Right atrium auricular region (tissue), 2 donors: ENCODE measurements at regions not wholly inside any gene's neighbourhood (a gene's known extent, or its start where the extent isn't known, plus 50 kb on each side); places are given as distances from the start of the nearest gene placed in this dataset.
"Not testable (repeated sequence)": the region's sequence is repeated elsewhere in the genome, so short reads cannot be mapped to it uniquely, and the experiment has no call there.

Experiments used
- DNase-seq: peaks from one replicate; pipeline ENCODE4 v3.0.0-alpha.2; 2019; ENCODE audit warnings: low spot score
- H3K27ac ChIP-seq, 2 donors: fragments of 200-600 bp; sonication (generic); 1 replicate in 1 of 2; 2 replicates in 1 of 2; pipeline ENCODE4 v1.5.1; 2016 to 2019
- H3K27me3 ChIP-seq, 2 donors: fragments of 200-600 bp; sonication (generic); one replicate each; pipeline versions ENCODE4 v1.5.1 to v1.6.0; 2017 to 2019
- H3K36me3 ChIP-seq: fragments of 200-600 bp; sonication (generic); one replicate; pipeline ENCODE4 v1.5.1; 2016
- H3K4me1 ChIP-seq, 2 donors: fragments of 200-600 bp; sonication (generic); one replicate each; pipeline versions ENCODE4 v1.5.1 to v1.6.0; 2017 to 2019
- H3K4me3 ChIP-seq, 2 donors: fragments of 200-600 bp; sonication (generic); 1 replicate in 1 of 2; 2 replicates in 1 of 2; pipeline ENCODE4 v1.5.1; 2017 to 2019; ENCODE audit warnings: mild to moderate bottlenecking in 1 of 2, moderate library complexity in 1 of 2
- H3K9me3 ChIP-seq, 2 donors: fragments of 200-600 bp; sonication (generic); one replicate each; pipeline ENCODE4 v1.5.1; 2019
- TF ChIP-seq, protein P1 (sequence below), 2 donors: fragments of 200-600 bp; sonication (generic); IDR thresholded peaks; one replicate each; pipeline ENCODE4 v1.5.1; 2019; ENCODE audit warnings: antibody characterized with exemption in 2 of 2

GRCh38 chr20:29750268-29750899, 1507.1 kb upstream of the DEFB115 start:
- Histone ChIP-seq H3K27me3 (no peaks in the 10 kb centered on the region), H3K4me3 (no peak overlapping the region), H3K4me1 (no peaks in the 10 kb centered on the region), H3K27ac (no peak overlapping the region), H3K9me3 (no peaks in the 10 kb centered on the region), H3K36me3 (no peaks in the 10 kb centered on the region)
- DNase-seq, result no peak
- TF ChIP-seq, protein P1, sequence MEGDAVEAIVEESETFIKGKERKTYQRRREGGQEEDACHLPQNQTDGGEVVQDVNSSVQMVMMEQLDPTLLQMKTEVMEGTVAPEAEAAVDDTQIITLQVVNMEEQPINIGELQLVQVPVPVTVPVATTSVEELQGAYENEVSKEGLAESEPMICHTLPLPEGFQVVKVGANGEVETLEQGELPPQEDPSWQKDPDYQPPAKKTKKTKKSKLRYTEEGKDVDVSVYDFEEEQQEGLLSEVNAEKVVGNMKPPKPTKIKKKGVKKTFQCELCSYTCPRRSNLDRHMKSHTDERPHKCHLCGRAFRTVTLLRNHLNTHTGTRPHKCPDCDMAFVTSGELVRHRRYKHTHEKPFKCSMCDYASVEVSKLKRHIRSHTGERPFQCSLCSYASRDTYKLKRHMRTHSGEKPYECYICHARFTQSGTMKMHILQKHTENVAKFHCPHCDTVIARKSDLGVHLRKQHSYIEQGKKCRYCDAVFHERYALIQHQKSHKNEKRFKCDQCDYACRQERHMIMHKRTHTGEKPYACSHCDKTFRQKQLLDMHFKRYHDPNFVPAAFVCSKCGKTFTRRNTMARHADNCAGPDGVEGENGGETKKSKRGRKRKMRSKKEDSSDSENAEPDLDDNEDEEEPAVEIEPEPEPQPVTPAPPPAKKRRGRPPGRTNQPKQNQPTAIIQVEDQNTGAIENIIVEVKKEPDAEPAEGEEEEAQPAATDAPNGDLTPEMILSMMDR (IDR thresholded peaks at IDR 0.05), result no peak

- H3K27ac ChIP-seq, H3K9me3 ChIP-seq, H3K36me3 ChIP-seq, H3K27me3 ChIP-seq, DNase-seq, H3K4me1 ChIP-seq, H3K4me3 ChIP-seq: not testable (repeated sequence)
These were observed 1504.6 kb upstream of the DEFB115 start for GRCh38 chr20:29752644-29753425.

GRCh38 chr20:29753426-29753746, 1504.1 kb upstream of the DEFB115 start:
- H3K4me3 ChIP-seq, DNase-seq, H3K4me1 ChIP-seq, H3K27me3 ChIP-seq, H3K27ac ChIP-seq, H3K9me3 ChIP-seq, H3K36me3 ChIP-seq: not testable (repeated sequence)

DNA sequence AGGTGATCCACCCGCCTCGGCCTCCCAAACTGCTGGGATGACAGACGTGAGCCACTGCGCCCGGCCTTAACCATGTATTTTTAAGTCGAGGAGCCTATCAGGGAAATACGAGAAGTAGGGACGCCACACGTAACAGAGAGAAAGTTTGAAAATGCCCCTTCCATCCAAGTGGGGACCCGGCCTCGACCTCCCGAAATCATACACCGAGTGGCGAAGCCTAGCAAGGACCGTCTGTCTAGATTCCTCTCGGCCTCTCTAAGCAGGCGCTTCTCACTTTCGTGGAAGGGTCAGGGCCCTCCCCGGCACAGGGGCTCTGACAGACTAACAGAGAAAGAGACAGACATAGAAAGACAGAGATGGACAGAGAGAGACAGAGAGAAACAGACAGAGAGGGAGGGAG, 1503.6 kb upstream of the DEFB115 start:
- DNase-seq, H3K9me3 ChIP-seq, H3K27ac ChIP-seq, H3K36me3 ChIP-seq, H3K4me1 ChIP-seq, H3K4me3 ChIP-seq, H3K27me3 ChIP-seq: not testable (repeated sequence)

DNA sequence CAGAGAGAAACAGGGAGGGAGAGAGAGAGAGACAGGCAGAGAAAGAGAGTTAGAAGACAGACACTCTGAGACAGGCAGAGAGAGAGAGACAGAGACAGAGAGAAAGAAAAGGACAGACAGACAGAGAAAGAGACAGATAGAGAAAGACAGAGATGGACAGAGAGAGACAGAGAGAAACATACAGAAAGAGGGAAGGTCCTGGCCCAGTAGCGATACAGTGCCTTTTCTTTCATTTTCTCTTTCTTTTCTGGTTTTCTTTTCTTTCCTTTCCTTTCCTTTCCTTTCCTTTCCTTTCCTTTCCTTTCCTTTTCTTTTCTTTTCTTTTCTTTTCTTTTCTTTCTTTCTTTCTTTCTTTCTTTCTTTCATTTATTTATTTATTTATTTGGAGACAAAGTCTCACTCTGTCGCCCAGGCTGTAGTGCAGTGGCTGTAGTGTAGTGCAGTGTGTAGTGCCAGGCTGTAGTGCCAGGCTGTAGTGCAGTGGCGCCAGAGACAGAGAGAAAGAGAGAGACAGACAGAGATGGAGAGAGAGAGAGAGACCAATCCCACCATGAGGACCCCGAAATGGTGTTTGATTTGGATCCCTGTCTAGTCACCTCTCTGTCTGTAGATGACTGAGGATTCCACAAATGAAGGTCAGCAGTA, 1501.5 kb upstream of the DEFB115 start:
- not testable (repeated sequence) for H3K9me3 ChIP-seq, H3K4me3 ChIP-seq, H3K36me3 ChIP-seq, H3K27ac ChIP-seq, DNase-seq, H3K27me3 ChIP-seq, H3K4me1 ChIP-seq

GRCh38 chr20:29756664-29757063, 1500.8 kb upstream of the DEFB115 start:
- Histone ChIP-seq H3K27me3 (no peaks in the 10 kb centered on the region), H3K36me3 (no peaks in the 10 kb centered on the region), H3K4me3 (no peak overlapping the region), H3K4me1 (no peaks in the 10 kb centered on the region), H3K27ac (no peak overlapping the region), H3K9me3 (no peaks in the 10 kb centered on the region)
- no peak for DNase-seq
- TF ChIP-seq, protein P1 (IDR thresholded peaks at IDR 0.05), result no peak

- H3K27me3 ChIP-seq, H3K36me3 ChIP-seq, H3K4me3 ChIP-seq, H3K4me1 ChIP-seq, DNase-seq, H3K27ac ChIP-seq, H3K9me3 ChIP-seq: not testable (repeated sequence)
These were observed 1495.7 kb upstream of the DEFB115 start for GRCh38 chr20:29761621-29762385.

- H3K36me3 ChIP-seq, result no peaks in the 10 kb centered on the region
- H3K9me3 ChIP-seq, result no peaks in the 10 kb centered on the region
- no peak overlapping the region for H3K27ac ChIP-seq
- H3K4me3 ChIP-seq, result no peak overlapping the region
- no peaks in the 10 kb centered on the region for H3K4me1 ChIP-seq
- H3K27me3 ChIP-seq, result no peaks in the 10 kb centered on the region
- no peak for DNase-seq
- TF ChIP-seq, protein P1 (IDR thresholded peaks at IDR 0.05), result no peak
These were observed 1494.8 kb upstream of the DEFB115 start for GRCh38 chr20:29762620-29763019.
